HG03064 (cell line): ENCODE measurements at regions not wholly inside any gene's neighbourhood (a gene's known extent, or its start where the extent isn't known, plus 50 kb on each side); places are given as distances from the start of the nearest gene placed in this dataset.

Source experiments
- ATAC-seq: cut with Tn5 transposase; IDR thresholded peaks from one replicate; pipeline ENCODE4 v1.9.1; 2021; ENCODE audit warnings: low read depth; ENCODE audit not compliant: unreplicated experiment

DNA sequence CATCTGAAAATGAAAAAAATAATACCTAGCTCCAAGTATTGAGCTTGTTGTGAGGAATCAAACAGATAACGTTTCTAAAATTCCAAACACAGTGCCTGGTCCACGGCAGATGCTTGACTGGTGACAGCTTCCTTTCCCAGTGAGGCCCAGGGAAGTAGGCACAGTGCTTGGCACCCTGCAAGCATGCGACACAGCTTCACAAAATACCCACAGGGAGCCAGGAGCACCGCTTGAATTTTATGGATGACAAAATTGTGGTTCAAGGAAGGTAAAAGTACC, 205.1 kb upstream of the TNP1 start:
- no peak for ATAC-seq

DNA sequence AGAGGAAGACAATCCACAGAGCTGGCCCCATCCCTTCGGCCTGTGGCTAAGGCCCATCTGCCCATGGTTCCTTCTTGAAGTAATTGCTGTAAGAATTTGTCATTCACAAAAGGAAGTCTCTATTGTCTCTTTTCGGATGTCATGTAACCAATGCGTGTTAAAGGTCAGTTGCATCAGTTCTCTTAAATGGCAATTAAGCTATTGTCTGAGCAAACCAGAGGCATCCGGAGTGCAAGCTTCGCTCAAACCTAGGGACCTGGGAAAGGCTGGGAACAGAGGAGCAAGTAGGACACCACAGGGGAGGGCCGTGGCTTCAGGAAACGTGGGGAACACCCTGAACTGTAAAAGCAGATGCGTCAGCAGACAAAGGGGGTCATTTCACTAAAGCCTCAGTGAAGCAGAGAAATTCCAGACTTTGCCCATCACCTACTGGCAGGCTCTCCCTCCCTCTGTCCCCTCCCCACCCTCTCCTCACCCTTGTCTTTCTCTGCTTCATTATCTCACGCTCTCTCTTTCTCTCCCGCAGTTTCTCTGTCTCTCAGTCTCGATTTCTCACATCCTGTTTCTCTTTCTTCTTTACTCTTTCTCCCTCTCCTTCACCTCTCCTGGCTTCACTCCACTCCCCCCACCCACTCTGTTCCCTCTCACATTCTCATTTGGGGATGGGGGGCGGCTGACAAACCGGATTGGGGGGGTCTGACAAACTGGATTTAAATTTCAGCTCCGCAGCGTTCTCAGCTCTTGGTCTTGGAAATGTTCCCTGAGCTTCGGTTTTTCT, 204.6 kb upstream of the TNP1 start:
- ATAC-seq, result no peak

DNA sequence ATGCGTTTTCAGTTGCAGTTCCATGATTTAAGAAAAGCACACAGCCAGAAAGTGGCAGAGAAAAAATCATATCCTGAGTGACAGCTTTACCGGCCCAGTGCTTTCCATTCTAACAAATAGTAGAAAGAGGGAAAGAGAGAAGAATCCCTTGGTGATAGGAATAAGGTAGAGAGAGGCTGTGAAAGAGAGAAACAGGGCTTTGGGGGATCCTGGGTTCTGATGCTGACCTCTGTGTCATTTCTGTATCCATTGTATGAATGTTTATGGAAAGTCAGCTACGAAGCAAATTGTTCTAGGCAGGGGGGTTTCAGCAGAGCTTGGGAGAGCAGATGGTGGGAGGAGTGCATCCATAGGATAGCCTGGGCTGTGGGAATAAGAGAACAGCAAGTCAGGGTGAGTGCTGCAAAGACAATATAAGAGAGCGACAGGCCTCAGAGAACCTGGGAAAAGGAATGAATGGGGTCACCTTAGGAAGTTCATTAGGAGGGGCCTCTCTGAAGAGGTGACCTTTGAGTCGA, 203.4 kb upstream of the TNP1 start:
- no peak for ATAC-seq

DNA sequence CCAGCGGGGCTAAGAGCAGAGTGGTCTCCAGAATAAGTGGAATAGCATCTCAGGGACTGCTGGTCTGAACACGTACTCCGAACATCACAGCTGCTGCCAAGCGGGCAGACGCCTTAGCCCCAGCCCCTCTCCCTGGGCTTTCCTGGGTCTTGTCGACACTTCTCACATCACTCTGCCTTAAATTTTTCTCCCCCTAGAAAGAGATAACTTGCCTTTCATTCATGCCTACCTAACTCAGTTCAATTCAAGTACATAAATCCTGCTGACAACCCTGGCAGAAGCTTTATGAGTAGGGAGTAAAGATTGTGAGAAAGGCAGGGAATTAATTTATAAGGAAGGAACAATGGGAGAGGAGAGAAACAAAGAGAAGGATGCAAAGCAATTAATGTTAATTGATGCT, 202.9 kb upstream of the TNP1 start:
- ATAC-seq, result no peak

DNA sequence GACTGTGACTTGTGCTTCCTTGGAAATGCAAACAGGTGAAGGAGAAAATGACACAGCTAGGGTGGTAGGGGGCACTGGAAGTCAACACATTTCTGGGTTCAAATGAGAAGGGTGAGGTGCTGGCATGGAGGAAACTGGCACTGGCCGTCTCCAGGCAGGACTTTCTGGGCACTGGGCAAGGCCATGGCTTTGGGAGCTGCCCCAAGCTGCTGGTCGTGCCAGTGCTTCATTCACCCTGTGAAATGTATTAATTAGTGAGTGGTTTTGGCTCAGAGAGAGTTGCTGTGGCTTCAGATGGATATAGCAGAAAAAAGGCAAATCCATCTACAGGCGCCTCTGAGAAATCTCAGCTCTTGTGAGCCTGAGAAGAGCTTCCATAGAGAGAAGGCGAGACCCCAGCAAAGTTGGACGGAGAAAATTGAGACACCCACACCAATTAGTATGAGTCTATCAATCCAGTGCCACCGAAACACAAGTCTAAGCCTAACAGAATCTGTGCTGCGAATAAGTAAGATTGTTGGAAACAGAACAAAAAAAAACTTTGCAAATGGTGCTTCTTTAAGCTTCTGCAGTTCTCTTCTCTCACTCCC, 202.1 kb upstream of the TNP1 start:
- ATAC-seq, result no peak

DNA sequence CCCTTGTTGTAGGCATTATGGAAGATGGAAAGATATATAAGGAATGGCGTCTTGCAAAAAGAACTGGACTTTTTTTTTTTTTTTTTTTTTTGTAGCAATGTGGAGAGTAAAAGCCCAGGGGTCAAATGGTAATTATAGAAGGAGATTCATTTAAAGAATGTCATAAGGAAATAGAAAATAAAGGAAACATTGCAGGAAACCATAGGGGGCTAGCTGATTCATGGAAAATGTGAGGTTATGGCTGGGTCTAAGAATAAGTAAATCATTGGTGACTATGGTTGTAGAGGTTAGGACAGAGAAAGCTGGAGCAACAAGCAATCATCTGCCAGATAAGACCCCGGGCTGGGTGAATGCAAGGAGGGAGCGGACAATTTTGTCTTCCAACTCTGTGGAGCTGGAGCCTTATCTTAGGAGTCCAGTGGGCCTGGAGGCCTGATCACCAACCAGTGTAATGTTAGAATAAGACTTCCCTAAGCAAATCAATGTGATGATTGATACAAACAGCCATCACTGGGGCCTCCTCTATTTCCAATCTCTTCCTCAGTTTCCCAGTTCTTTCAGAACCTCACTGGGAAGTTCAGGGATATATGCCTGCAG, 201.2 kb upstream of the TNP1 start:
- no peak for ATAC-seq

DNA sequence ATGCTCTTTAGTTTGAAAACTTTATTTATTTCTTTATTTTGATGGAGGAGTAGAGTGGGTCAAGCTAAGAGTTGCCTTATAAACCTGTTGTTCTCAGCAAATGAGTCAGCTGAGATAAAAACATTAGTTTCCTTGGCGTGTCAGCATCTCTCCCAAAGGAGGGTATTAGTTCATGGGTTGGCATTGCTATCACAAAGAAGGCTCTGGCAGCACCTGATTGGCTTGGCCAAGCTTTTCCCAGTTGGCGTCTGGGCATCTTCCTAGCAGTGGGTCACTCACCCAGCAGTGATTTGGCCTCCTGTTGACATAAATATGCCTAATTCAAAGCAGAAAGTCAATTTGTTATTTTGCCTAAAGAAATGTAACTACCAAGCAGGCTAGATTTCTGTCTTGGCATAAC, 200.7 kb upstream of the TNP1 start:
- ATAC-seq, result no peak

DNA sequence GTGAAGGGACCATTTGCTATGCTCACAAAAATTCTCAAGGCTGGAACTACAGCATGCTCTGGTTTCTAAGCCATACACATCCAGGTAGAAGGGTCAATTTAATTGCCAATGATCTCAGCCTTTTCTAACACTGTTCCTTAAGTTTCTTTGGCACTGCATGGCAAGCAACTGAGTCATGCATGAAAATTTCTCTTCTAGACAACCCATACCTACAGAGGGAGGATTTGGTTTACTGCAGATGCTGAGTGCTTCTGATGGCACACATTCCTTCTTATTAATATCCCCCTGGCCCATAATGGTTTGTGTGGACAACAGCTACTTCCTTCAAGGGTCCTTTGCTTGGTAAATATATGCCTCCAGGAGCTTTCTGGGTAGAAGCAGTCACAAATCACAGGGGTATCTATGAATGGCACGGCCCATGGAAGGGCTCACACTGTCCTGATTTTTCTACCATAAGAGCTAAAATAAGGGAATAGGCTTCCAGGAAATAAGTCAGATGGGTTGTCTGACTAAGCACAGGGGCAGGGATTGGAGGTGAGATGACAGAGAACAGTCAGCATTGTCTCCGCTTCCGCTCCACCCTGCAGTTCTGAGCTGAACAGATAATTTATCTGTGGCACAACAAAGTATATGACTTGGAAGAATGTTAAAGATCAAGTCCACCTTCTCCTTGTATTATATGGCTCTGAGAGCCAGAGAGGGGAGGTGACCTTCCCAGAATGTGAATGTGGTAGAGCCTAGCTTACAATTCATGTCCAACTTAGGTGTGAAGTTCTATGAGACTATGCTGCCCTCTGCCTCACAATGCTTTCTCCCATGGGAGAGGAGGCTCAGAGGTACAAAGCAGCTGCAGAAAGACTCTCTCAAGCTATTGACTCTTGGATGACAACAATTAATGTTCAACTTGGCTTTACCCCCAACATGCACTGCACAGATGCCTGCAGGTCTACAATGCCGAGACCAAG, 199.2 kb upstream of the TNP1 start:
- no peak for ATAC-seq

DNA sequence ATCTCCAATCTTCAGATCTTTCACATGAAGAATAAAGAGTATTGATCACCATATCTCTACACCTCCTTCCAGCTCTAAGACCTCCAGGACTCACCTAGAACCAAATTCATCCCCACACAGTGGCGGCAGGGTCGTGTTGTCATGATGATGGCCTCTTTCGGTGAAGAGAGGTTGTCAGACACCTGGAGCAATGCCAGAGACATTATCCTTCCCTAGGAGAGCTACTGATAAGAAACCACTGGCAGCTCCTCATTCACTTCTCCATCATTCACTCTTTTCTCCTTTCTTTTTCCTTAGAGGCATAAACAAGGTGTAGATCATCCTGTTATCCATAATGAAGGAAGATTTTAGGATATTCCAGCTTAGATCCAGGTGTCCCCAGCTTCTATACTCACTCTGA, 197.9 kb upstream of the TNP1 start:
- no peak for ATAC-seq

DNA sequence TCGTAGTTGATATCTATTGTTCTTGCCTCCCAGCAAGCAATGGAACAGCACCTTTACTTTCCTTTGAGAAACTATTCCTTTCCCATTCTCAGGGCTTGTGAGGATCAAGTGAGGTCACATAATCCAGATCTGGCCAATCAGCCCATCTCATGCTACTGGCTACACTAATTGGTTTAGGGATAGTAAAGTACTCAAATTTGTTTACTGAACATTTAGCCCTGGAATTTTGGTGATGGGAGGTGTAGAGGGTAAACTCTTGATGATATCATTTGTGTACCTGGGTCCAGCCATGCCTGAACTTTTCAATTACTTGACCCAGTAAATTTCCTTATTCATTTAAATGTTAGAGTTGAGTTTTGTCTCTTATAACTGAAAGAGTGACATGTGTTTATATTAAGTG, 195.8 kb upstream of the TNP1 start:
- no peak for ATAC-seq

DNA sequence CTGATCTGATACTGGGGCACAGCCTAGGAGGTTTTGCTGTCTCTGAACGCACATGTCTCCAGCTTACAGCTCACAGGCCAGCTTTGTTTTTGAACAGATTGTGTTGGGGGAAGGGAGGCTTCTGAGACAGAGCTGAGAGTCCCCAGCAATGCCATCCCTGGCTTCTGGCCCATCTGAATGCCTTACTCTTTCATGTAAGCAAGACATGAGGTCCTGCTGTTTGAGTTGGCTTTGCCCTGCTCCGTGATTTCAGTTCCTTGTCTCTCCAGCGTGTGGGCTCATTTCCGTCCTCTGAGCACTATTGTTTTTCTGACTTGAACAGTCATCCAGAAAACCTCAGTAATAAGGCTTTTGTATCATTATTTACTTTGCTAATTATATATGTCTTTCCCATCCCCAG, 194.9 kb upstream of the TNP1 start:
- no peak for ATAC-seq

DNA sequence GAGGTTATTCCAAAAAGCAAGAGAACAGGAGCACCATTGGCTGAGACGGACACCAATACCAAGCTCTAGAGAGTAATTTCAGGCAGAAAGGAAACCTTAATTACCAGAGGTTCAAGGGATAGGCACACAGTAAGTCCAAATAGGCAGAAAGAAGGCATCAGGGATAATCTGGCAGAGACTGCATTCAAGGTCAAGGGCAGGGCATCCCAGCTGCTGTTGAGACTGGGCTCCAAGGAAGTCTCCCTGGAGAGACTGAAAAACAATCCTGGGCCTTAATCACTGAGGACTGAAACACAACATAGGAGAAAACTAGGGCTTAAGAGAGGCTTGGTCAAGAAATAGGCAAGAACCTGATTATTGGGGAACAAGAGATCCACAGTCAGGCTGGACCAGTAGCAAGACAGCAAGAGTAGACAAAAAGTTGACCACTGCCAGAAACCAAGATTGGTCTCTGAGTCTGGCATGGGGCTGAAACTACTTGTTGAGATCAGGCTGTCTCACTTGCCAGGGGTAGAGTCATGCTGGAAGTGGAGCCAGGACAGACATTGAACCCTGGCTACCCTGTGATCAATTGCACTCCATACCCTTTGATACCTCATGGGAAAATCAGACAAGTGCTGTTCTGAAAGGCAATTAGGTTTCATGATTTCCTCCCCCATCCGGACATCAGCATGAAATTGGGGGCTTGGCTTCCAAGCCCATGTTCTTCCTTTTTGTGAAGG, 193.2 kb upstream of the TNP1 start:
- no peak for ATAC-seq

DNA sequence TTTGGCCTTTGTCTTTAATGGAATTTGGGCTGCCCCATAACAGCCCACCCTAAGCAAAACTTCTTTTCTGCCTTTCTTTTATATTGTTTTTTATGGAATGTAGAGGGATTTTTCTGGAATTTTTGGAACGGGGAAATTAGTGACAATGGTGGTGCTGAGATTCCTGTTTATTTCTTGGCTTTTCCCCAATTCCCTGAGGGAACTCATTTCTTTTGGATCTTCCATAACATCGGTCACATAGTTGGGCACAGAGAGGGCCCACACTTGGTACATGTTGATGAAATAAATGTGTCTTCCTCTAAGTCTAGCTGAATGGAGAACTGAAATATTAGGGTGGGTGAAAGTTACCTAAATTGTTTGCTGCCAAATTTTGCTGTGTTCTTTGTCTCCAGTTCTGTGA, 191.6 kb upstream of the TNP1 start:
- ATAC-seq, result no peak

DNA sequence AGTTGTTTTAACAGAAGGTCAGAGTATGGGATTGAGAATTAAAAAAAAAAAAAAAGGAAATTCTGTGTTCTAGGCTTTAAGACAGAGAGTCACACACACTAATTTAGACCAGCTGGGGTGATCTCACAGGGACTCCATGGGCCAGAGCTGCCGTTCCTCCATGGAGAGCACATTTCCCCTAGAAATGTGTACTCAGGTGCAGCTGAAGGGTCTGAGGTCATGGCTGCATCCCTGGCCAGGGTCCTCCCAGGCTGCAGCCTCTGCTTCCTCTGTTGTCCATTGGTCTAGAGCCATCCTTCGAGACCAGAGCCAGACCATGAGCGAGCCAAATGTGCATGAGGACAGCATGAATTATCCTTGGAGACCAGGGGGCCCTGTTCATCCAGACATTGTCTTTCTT, 190.1 kb upstream of the TNP1 start:
- no peak for ATAC-seq

DNA sequence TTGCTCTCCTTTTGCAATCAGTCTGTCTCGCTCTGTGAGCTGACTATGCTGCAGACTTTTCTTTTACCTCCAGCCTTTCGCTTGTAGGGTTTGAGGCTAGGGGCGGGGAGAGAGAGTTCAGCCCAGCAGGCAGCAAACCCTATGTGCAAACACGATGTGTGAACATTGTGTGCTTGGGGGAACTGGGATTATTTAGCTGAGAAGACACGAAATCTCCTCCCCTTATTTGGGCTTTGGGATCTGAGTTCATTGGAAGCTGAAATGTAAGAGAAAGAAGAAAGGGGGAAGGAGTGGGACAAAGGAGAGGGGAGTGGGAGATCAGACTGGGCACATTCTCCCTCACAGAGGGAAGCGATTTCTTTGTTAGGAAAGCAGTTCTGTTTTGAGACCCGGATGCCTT, 189.6 kb upstream of the TNP1 start:
- ATAC-seq, result no peak

DNA sequence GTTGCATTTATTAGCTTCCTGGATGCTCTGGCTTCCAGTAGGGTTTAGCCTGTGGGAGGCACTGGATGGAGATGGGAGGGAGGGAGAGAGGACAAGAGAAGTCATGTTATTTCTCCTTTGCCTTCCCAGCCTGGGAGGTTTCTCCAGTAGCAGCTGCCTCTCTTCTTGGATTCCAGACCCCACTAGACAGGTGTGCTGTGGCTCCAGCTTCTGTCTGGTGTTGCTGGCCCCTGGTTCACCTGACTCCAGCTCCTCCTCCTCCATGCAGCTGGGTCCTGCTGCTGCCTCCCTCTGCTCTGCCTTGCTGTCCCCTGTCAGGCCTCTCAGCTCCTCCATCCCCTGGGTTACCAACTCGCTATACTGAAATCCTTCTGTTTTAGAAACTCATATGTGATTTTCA, 188.9 kb upstream of the TNP1 start:
- ATAC-seq, result no peak

DNA sequence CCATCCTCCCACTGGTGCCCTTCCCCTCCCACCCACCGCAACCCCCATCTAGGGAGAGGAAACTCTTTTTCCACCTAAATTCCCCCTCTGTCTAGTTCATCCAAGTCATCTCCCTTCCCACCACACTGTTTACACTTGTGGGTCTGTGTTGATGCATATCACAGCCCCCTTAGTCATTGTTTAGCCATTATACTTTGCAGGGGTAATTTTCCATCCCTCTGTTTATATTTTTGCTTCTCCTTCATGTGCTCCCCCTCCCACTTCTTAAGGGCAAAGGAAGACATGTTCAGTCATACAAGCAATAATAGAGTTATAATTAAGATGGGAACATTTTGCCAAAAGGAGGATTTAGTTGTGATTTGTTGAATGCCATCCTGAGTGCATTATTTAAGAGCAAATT, 187.8 kb upstream of the TNP1 start:
- ATAC-seq, result no peak

DNA sequence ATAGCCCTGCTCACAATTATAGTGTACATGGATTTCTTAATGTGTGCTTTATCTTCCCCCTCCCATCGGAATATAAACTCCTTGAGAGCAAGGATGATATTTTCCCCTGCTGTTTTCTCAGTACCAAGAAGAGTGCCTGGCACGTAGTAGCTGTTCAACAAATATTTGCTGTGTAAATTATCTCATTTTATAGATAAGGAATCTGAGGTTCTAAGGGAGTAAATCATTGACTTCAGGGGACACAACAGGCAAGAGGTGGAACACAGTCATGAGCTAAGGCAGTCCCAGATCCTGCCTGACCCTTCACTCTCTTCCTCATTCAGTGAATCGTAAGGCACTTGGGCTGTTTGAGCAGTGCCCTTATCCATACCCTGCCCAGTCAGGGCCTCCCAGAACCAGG, 187.3 kb upstream of the TNP1 start:
- ATAC-seq, result no peak

DNA sequence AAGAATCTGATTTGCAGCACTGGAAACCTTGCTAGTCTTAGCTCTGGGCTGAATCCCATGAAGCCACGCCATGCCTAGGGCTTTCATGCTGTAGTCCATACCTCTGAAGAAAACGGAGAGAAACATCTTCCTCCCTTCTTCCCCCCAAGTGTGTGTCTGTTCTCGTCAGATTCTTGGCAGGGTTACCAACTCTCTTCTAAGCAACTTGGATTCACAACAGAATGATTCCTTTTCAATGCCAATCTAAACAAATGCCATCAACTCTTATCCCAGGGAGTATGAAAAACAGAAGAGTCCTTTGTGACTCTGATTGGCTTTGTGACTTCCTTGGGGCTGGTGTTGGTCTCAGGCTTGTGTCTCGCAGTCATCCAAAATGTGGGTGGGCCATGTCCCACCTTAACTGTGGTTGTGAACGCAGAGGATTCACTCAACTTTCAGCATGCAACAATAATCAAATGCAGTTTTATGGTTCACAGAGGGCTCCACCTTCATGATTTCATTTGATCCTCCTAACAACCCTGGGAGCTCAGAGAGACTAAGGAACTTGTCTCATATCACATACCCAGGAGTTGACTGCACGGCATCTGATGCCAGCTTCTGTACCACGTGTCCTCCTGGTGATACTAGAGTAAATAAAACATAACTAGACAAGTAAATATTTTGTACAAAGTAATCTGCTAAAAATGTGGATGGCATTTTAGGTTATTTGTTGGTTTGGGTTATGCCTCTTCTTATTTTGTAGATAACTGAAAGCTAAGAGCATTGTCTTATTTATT, 186.0 kb upstream of the TNP1 start:
- ATAC-seq, result no peak

DNA sequence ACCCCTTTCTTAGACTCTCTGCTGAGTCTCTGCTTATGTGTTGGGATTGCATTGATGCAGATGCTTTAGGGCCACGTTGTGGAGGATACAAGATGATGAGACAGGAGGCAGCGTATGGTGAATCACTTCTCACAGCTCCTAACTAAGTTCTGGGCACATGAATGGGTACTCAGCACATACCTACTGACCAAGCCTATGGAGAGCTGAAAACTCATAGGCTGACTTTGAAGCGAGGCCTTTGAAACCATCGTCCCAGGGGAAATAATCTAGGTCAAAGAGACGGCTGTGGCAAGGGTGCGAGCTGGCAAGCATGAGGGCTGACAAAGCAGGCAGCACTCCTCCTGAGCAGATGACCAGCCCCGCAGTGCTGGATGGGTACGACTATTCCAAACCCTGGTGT, 180.2 kb upstream of the TNP1 start:
- no peak for ATAC-seq
